ENCODE measurements at regions not wholly inside any gene's neighbourhood (a gene's known extent, or its start where the extent isn't known, plus 50 kb on each side); places are given as distances from the start of the nearest gene placed in this dataset.

GRCh38 chr20:60959971-60960370, 292.1 kb upstream of the CDH4 start:
- H3K27ac Mint-ChIP-seq (ENCODE audit: unreplicated experiment) = no peak overlapping the region
- peaks cover 3% of the 10 kb centered on the region for H3K9me3 Mint-ChIP-seq (ENCODE audit: low read depth)
- no peak overlapping the region for H3K4me3 Mint-ChIP-seq (ENCODE audit: unreplicated experiment)
- TF ChIP-seq, protein P1, sequence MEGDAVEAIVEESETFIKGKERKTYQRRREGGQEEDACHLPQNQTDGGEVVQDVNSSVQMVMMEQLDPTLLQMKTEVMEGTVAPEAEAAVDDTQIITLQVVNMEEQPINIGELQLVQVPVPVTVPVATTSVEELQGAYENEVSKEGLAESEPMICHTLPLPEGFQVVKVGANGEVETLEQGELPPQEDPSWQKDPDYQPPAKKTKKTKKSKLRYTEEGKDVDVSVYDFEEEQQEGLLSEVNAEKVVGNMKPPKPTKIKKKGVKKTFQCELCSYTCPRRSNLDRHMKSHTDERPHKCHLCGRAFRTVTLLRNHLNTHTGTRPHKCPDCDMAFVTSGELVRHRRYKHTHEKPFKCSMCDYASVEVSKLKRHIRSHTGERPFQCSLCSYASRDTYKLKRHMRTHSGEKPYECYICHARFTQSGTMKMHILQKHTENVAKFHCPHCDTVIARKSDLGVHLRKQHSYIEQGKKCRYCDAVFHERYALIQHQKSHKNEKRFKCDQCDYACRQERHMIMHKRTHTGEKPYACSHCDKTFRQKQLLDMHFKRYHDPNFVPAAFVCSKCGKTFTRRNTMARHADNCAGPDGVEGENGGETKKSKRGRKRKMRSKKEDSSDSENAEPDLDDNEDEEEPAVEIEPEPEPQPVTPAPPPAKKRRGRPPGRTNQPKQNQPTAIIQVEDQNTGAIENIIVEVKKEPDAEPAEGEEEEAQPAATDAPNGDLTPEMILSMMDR (IDR thresholded peaks at IDR 0.05) = no peak
- H3K36me3 Mint-ChIP-seq (ENCODE audit: low read depth) = no peaks in the 10 kb centered on the region
- no peaks in the 10 kb centered on the region for H3K4me1 Mint-ChIP-seq (ENCODE audit: low read depth)
- no peak for DNase-seq (ENCODE audit: low spot score)
- H3K27me3 Mint-ChIP-seq (ENCODE audit: low read depth) = peaks cover 6% of the 10 kb centered on the region

DNA sequence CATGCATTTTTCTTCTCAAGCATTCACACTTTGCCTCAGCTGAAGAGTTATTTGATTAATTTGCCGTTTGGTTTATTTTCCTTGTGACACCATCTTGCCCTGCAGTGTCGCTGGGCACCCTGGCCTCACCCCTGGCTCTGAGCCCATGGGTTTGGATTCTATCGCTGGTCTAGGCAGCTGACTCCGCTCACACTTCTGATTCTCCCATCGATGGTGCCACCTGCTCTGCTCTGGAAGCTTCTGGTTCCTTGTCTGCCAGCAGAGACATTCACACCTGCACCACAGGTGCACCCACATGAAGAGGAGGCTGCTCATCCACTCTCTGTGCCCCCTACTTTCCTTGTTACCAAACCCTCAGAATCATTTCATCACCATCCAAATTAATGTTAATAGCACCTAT, 291.6 kb upstream of the CDH4 start:
- DNase-seq (ENCODE audit: low spot score) = no peak
- H3K4me1 Mint-ChIP-seq (ENCODE audit: low read depth) = no peaks in the 10 kb centered on the region
- H3K27me3 Mint-ChIP-seq (ENCODE audit: low read depth) = peaks cover 6% of the 10 kb centered on the region
- no peak overlapping the region for H3K27ac Mint-ChIP-seq (ENCODE audit: unreplicated experiment)
- no peak overlapping the region for H3K4me3 Mint-ChIP-seq (ENCODE audit: unreplicated experiment)
- no peaks in the 10 kb centered on the region for H3K36me3 Mint-ChIP-seq (ENCODE audit: low read depth)
- H3K9me3 Mint-ChIP-seq (ENCODE audit: low read depth) = peaks cover 3% of the 10 kb centered on the region
- TF ChIP-seq, protein P1 (IDR thresholded peaks at IDR 0.05) = no peak

DNA sequence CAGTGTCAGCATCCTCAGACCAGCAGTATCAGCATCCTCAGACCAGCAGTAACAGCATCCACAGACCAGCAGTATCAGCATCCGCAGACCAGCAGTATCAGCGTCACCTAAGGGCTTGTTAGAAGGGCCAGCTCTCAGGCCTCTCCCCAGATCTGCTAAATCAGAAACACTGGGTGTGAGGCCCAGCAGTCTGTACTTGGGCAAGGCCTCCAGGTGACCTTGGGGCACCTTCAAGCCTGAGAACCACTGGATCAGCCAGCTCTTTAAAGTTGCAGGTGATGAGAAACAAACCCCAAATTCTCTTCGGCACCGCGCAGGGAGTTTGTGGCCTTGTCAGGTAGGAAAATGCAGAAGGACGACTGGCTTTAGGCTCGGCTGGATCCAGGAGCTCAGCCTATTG, 290.5 kb upstream of the CDH4 start:
- DNase-seq (ENCODE audit: low spot score) = no peak
- Mint-ChIP-seq H3K27me3 (ENCODE audit: low read depth) (peaks cover 6% of the 10 kb centered on the region), H3K36me3 (ENCODE audit: low read depth) (no peaks in the 10 kb centered on the region), H3K27ac (ENCODE audit: unreplicated experiment) (no peak overlapping the region), H3K9me3 (ENCODE audit: low read depth) (peaks cover 3% of the 10 kb centered on the region), H3K4me1 (ENCODE audit: low read depth) (no peaks in the 10 kb centered on the region), H3K4me3 (ENCODE audit: unreplicated experiment) (no peak overlapping the region)
- TF ChIP-seq, protein P1 (IDR thresholded peaks at IDR 0.05) = no peak

- H3K27ac Mint-ChIP-seq (ENCODE audit: unreplicated experiment) = no peak overlapping the region
- TF ChIP-seq, protein P1 (IDR thresholded peaks at IDR 0.05) = no peak
- H3K9me3 Mint-ChIP-seq (ENCODE audit: low read depth) = peaks cover 3% of the 10 kb centered on the region
- no peaks in the 10 kb centered on the region for H3K4me1 Mint-ChIP-seq (ENCODE audit: low read depth)
- peaks cover 6% of the 10 kb centered on the region for H3K27me3 Mint-ChIP-seq (ENCODE audit: low read depth)
- H3K36me3 Mint-ChIP-seq (ENCODE audit: low read depth) = no peaks in the 10 kb centered on the region
- no peak overlapping the region for H3K4me3 Mint-ChIP-seq (ENCODE audit: unreplicated experiment)
- no peak for DNase-seq (ENCODE audit: low spot score)
Observed at GRCh38 chr20:60962367-60963045, 289.6 kb upstream of the CDH4 start.

GRCh38 chr20:60963146-60963545, 288.9 kb upstream of the CDH4 start:
- Mint-ChIP-seq H3K27ac (ENCODE audit: unreplicated experiment) (no peak overlapping the region), H3K27me3 (ENCODE audit: low read depth) (peaks cover 6% of the 10 kb centered on the region), H3K4me3 (ENCODE audit: unreplicated experiment) (no peak overlapping the region), H3K9me3 (ENCODE audit: low read depth) (peaks cover 3% of the 10 kb centered on the region), H3K4me1 (ENCODE audit: low read depth) (no peaks in the 10 kb centered on the region), H3K36me3 (ENCODE audit: low read depth) (no peaks in the 10 kb centered on the region)
- TF ChIP-seq, protein P1 (IDR thresholded peaks at IDR 0.05) = no peak
- no peak for DNase-seq (ENCODE audit: low spot score)
